Right renal pelvis (tissue), 4 donors: ENCODE measurements at regions not wholly inside any gene's neighbourhood (a gene's known extent, or its start where the extent isn't known, plus 50 kb on each side); places are given as distances from the start of the nearest gene placed in this dataset.

ENCODE experiments used
- DNase-seq, 4 donors: peaks; one replicate each; pipeline ENCODE4 v3.0.0-alpha.2; 2013; ENCODE audit warnings: low read depth in 4 of 4, low spot score in 3 of 4, missing footprints in 1 of 4

GRCh38 chr16:6549415-6549814 is 783.2 kb upstream of the RBFOX1 start:
- no peak for DNase-seq

DNA sequence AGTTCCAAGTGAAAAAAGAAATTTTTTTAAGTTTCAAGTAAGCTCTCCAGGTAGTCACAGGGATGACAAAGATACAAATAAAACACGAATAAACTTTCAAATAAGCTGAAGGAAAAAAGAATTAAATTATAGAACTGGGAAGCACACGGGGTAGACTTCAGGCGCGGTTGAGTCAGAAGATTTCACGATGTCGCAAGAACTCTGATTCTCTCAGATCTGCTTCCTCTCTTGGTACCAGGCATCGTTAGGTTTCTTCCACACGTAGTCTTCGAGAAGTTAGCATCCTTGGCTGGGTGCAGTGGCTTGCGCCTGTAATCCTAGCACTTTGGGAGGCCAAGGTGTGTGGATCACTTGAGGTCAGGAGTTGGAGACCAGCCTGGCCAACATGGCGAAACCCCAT is 784.1 kb upstream of the RBFOX1 start:
- no peak for DNase-seq

GRCh38 chr16:6547131-6547530 is 785.5 kb upstream of the RBFOX1 start:
- DNase-seq = no peak

GRCh38 chr16:6545329-6545728 is 787.3 kb upstream of the RBFOX1 start:
- no peak for DNase-seq

DNA sequence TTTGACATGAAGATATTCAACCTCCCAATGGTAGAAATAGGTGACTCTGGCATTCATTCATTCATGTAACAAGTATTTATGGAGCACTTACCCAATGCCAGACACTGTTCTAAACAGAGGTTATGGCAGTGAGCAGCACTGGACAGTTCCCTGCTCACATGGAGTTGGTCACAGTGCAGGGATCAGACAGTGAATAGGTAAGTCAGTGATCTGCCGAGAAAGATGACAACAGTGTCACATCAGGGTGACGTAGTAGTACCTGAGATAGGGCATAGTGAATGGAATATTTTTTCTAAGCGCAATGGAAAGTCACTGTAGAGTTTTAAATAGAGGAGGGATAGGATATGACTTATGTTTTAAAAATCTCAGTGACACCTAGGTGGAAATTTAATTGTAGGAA is 791.4 kb upstream of the RBFOX1 start:
- no peak for DNase-seq

- DNase-seq = no peak
Observed at GRCh38 chr16:6536411-6536810, 796.2 kb upstream of the RBFOX1 start.

DNA sequence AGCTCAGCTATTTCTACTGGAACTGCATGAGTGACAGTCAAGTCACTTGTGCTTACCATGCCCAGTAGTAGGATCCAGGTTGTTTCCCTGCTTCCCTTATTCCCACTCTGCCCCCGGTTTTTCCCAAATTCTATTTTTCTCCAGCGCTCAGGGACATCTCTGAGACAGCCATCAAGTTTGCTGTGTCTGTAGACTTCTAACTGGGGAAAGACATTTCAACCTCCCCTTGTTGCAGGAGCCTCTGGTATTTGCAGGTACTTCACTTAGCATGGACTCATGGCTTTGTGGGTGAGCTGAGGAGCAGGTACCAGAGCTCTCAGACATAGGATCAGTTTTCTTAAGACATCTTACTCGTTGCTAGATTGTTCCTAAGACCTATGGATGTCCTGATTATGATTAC is 801.6 kb upstream of the RBFOX1 start:
- no peak for DNase-seq

DNA sequence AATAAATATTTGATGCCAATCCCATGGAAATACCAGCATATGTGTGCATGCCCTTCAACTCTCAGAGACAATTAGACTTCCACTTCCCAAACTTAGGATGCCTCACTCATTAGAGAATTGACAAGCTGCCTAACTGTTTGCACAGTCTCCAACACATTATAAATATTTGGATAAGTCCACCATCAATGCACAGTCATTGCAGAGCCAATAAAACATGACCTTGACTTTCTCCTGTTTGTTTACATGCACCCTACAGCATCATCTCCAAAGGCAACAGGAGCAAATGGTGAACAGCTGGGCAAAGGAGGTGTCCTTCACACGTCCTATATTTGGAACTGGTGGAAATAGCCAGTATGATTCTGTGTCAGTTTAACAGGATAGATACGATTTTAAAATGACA is 804.4 kb upstream of the RBFOX1 start:
- DNase-seq = no peak

GRCh38 chr16:6527646-6528045 is 805.0 kb upstream of the RBFOX1 start:
- no peak for DNase-seq

DNA sequence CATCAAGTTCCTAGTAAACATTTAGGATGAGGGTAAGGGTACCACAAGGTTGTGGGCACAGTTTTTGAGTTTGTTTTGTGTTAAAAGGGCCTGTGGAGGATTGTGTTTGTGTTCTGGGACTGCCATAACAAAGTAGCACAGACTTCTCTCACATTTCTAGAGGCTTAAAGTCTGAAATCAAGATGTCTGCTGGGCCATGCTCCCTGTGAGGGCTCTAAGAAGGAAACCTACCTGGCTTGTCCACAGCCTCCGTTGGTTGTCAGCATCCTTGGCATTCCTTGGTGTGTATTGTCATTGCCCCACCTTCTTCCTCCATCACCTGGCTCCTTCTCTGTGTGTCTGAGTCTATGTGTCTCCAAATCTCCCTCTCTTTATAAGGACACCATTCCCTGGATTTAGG is 808.1 kb upstream of the RBFOX1 start:
- DNase-seq = no peak

DNA sequence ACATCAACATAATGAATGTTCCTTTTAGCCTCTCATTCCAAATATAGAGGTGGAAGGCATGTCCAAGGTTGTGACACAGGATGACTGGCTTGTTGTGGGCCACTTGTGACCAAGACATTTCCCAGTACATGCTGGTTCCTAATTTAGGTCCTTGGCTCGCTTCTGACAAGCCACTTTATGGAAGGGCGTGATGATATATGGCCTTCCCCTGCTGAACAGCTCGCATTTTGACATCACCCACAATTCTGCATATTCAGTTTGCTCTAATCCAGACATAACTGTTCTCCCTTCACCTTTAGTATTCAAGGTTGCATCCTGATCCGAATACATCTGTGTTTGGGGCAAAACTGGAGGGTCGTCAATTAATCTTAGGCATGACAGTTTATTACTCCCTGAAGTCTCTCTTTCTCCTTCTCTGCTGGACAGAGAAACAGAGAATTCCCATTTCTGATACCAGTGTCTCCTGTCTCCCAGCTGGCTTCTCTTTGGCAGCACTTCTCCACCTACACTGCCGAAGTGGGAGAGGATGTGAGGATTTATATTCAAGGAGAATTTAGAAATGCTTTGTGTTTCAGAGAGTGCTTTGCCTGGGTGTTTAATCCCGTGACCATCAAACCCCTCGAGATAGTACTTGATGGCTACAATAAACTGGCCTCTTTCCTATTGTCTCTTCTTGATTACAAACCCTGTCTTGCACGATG is 815.5 kb upstream of the RBFOX1 start:
- no peak for DNase-seq

DNA sequence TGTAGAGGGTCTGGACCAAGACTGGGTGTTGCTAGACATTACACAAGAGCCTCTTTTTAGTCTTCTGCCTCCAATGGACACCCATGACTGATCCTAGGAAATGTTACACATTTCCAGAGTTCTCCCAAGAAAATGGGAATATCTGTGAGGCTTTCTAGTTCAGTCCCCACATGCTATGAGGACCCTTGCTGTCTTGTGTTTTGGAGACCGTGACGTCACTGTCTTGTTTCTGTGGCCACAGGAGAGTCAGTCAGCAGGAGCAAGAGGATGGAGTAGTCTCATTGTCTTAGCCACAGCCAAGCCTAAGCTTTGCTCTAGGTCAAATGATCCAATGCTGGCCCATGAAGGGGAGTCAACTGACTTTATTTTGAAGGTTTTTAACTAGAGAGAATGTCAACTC is 820.1 kb upstream of the RBFOX1 start:
- no peak for DNase-seq

- DNase-seq = no peak
Observed at GRCh38 chr16:6510261-6510660, 822.4 kb upstream of the RBFOX1 start.

- no peak for DNase-seq
Observed at GRCh38 chr16:6499413-6499812, 833.2 kb upstream of the RBFOX1 start.

DNA sequence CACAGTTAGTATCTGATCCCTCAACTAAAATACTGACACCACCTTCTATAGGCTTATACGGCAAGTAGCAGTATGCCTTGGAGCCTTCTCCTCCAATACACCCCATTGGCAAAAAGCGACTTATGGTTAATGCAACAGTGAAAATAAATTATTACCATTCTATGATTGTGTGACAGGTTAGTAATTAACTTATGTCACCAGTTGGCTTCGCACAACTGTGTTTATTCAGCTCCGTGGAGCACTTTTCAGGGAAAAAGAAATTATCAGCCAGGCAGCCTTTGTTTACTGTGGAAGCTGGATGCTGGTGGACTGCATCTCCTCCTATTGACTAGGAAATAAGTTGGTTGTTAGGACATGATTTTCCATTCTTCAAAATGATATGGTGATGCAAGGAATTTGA is 833.8 kb upstream of the RBFOX1 start:
- no peak for DNase-seq

DNA sequence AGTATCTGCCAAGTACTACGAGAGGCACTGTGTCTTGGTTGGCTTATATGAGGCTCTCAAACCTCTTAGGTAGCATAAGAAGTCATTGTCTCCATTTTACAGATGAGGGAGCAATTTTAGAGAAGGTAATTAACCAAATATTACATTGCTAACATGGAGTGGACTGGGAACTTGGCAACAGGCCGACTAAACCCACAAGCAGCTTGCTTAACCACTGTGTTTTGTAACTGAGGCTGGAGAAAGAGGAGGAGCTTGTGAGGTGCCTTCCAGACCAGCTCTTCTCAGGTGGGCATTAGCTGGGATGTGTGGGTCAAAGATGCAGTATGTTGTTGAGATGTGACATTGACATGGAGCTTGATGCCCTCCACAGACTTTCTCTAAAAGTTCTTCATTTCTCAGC is 835.6 kb upstream of the RBFOX1 start:
- DNase-seq = no peak

DNA sequence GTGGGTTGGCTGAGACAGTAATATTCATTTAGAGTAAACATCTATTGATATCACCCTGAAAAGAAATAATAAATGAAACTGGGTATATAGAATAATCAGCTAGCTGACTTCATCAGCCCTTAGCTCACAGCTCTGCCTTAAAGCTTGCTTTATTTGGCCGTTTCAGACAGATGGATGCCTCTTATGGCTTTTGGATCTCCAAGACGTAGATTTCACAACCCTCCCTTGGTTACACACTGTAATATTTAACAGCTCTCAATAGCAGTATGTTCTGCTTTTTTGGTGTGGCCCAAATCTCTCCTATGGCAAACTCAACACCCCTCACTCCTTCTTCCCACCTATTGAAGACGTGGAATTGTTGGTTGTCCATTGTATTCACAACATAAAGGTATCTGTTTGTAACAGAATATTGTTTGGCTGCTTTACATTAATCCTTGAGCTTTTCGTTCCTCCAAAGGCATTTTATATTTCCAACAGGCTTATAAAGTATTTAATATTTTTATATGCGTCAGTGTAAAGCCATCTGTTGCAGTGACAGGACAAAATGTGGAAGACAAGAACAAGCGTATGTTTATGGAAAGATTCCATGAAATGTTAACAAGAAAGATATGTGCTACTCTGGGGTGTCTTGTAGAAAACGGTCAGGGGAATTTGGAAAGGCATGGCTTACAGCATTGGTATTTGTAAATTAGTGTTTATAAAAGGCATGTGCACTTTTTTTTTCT is 837.0 kb upstream of the RBFOX1 start:
- no peak for DNase-seq

DNA sequence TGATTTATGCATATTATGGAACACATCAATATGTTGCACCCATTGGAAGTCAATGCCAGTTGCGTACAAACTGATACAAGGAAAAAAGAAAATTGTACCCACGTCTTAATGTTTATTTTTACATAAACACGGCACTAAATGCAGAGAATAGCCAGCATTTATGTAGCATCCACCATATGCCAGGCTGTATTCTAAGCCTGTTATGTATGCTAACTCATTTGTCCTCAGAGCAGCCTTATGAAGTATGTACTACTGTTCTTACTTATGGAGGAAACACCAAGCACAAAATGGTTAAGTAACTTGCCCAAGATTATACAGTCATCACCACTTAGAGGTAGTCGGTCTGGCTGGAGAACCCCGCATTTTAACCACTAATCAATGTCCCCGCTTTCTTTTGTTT is 837.9 kb upstream of the RBFOX1 start:
- DNase-seq = no peak

- DNase-seq = no peak
Observed at GRCh38 chr16:6493555-6493954, 839.1 kb upstream of the RBFOX1 start.

- DNase-seq = no peak
Observed at GRCh38 chr16:6492742-6493141, 839.9 kb upstream of the RBFOX1 start.

DNA sequence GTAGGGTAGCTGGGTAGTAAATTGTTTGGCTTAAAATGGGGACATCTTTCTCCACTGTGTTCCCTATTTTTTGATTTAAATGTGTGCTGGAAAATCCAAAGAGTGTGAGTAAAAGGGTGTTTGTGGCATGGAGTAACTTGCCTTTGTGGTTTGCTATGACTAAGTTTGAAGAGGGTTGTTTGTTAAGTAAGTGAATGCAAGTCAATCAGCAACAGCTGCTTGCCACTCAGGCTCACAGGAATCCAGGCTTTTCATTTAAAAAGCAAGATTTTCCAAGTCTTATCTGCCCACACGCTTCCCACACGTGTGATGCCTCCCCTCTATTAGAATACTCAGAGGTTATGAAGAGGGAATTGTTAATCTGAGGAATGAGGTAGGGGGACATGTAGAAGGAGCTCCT is 847.7 kb upstream of the RBFOX1 start:
- no peak for DNase-seq

DNA sequence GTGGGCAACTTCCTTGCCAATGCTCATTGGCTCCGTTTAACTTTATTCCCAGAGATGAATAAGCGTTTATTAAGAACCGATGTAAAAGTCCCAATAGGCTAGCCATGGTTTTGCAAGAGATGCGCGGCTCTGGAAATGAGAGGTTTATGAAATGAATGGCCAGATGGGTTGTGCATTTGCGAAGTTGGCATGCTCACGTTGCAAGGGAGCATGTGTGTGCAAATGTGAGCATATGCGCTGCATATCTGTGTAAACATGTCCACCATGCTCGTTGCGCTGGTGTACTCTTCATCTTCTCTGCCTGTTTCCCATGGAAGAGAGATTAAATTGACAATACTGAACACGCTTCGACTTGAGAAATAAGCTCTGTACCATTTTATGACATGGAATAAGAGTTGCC is 848.6 kb upstream of the RBFOX1 start:
- no peak for DNase-seq
